CD4-positive, CD25-positive, alpha-beta regulatory T cell (primary cell): ENCODE measurements at regions not wholly inside any gene's neighbourhood (a gene's known extent, or its start where the extent isn't known, plus 50 kb on each side); places are given as distances from the start of the nearest gene placed in this dataset.
"Not testable (repeated sequence)": the region's sequence is repeated elsewhere in the genome, so short reads cannot be mapped to it uniquely, and the experiment has no call there.

Experiments
- ATAC-seq, 2 donors: fragments of 150-1000 bp; cut with Tn5 transposase; one replicate each; pipeline ENCODE4 v1.10.0; 2021; ENCODE audit warnings: low read depth in 2 of 2, moderate number of reproducible peaks in 2 of 2, moderate library complexity in 1 of 2
- DNase-seq, 3 donors: peaks; one replicate each; pipeline versions ENCODE4 v3.0.0 to v3.0.0-alpha.2; 2012 to 2022; ENCODE audit warnings: mixed read lengths in 1 of 3
- H3K27ac ChIP-seq: one replicate; pipeline ENCODE4 v1.7.0; 2013; ENCODE audit warnings: mild to moderate bottlenecking, low read length; ENCODE audit not compliant: insufficient read depth, poor library complexity, severe bottlenecking
- H3K27me3 ChIP-seq: one replicate; pipeline ENCODE4 v1.7.0; 2013; ENCODE audit warnings: low read length; ENCODE audit not compliant: control insufficient read depth, insufficient read depth
- H3K36me3 ChIP-seq: one replicate; pipeline ENCODE4 v1.7.0; 2013; ENCODE audit warnings: mild to moderate bottlenecking, low read length, moderate library complexity; ENCODE audit not compliant: control insufficient read depth, insufficient read depth
- H3K4me1 ChIP-seq: 2 replicates; pipeline ENCODE4 v1.7.0; 2013; ENCODE audit warnings: mild to moderate bottlenecking, low read length; ENCODE audit not compliant: insufficient read depth, control insufficient read depth, poor library complexity, severe bottlenecking
- H3K4me3 ChIP-seq: one replicate; pipeline ENCODE4 v1.7.0; 2013; ENCODE audit warnings: low read depth, mild to moderate bottlenecking, low read length, moderate library complexity
- H3K9me3 ChIP-seq, 2 experiments: 1 replicate in 1 of 2; 2 replicates in 1 of 2; pipeline ENCODE4 v1.7.0; 2013; ENCODE audit warnings: low read length in 2 of 2, mild to moderate bottlenecking in 1 of 2, moderate library complexity in 1 of 2; ENCODE audit not compliant: control insufficient read depth in 2 of 2
- H3K27ac Mint-ChIP-seq, 3 donors: one replicate each; pipeline ENCODE4 v1.8.0; 2020 to 2022; ENCODE audit warnings: mild to moderate bottlenecking in 3 of 3, mixed read lengths in 3 of 3, moderate library complexity in 2 of 3
- H3K27me3 Mint-ChIP-seq: one replicate; pipeline ENCODE4 v1.8.0; 2022; ENCODE audit warnings: mild to moderate bottlenecking, mixed read lengths
- H3K36me3 Mint-ChIP-seq: one replicate; pipeline ENCODE4 v1.8.0; 2020; ENCODE audit warnings: mixed read lengths
- H3K4me1 Mint-ChIP-seq, 4 donors: one replicate each; pipeline ENCODE4 v1.8.0; 2020 to 2022; ENCODE audit warnings: mixed read lengths in 4 of 4, mild to moderate bottlenecking in 1 of 4
- H3K4me3 Mint-ChIP-seq, 4 donors: one replicate each; pipeline ENCODE4 v1.8.0; 2020 to 2022; ENCODE audit warnings: mild to moderate bottlenecking in 4 of 4, mixed read lengths in 4 of 4, moderate library complexity in 3 of 4
- H3K9me3 Mint-ChIP-seq, 7 donors: one replicate each; pipeline ENCODE4 v1.8.0; 2020 to 2022; ENCODE audit warnings: mixed read lengths in 7 of 7, mild to moderate bottlenecking in 3 of 7, moderate library complexity in 2 of 7

- Histone ChIP-seq H3K27me3 (no peaks in the 10 kb centered on the region), H3K9me3 (no peaks in the 10 kb centered on the region), H3K4me1 (no peaks in the 10 kb centered on the region), H3K27ac (no peak overlapping the region), H3K36me3 (no peaks in the 10 kb centered on the region), H3K4me3 (no peak overlapping the region)
- no peak overlapping the region for H3K4me3 Mint-ChIP-seq
- no peak for DNase-seq
- no peaks in the 10 kb centered on the region for H3K4me1 Mint-ChIP-seq
- peaks cover 0 to 8% (median 4%) of the 10 kb centered on the region in 7 donors for H3K9me3 Mint-ChIP-seq
- ATAC-seq: no peak
- H3K27ac Mint-ChIP-seq: peak overlapping the region in 1 of 3 donors; percentile 34
- no peaks in the 10 kb centered on the region for H3K36me3 Mint-ChIP-seq
- H3K27me3 Mint-ChIP-seq: no peaks in the 10 kb centered on the region
Measured at GRCh38 chr7:84941936-84942335, 244.9 kb downstream of the SEMA3D start.

- H3K27ac Mint-ChIP-seq: no peak overlapping the region
- H3K36me3 Mint-ChIP-seq: no peaks in the 10 kb centered on the region
- Histone ChIP-seq H3K36me3 (no peaks in the 10 kb centered on the region), H3K27ac (no peak overlapping the region), H3K4me1 (no peaks in the 10 kb centered on the region), H3K4me3 (no peak overlapping the region), H3K9me3 (no peaks in the 10 kb centered on the region), H3K27me3 (no peaks in the 10 kb centered on the region)
- H3K4me1 Mint-ChIP-seq: no peaks in the 10 kb centered on the region
- no peak for ATAC-seq
- H3K27me3 Mint-ChIP-seq: no peaks in the 10 kb centered on the region
- peaks cover 0 to 8% (median 4%) of the 10 kb centered on the region in 7 donors for H3K9me3 Mint-ChIP-seq
- no peak overlapping the region for H3K4me3 Mint-ChIP-seq
- no peak for DNase-seq
Measured at GRCh38 chr7:84941291-84941690, 245.6 kb downstream of the SEMA3D start.

- Mint-ChIP-seq H3K4me3 (no peak overlapping the region), H3K27ac (no peak overlapping the region), H3K4me1 (no peaks in the 10 kb centered on the region), H3K36me3 (no peaks in the 10 kb centered on the region), H3K9me3 (peaks cover 0 to 8% (median 4%) of the 10 kb centered on the region in 7 donors), H3K27me3 (no peaks in the 10 kb centered on the region)
- no peak overlapping the region for H3K4me3 ChIP-seq
- no peaks in the 10 kb centered on the region for H3K36me3 ChIP-seq
- H3K27ac ChIP-seq: no peak overlapping the region
- H3K27me3 ChIP-seq: no peaks in the 10 kb centered on the region
- DNase-seq (no peak), ATAC-seq (no peak)
- no peaks in the 10 kb centered on the region for H3K9me3 ChIP-seq
- no peaks in the 10 kb centered on the region for H3K4me1 ChIP-seq
Measured at GRCh38 chr7:84939888-84940287, 247.0 kb downstream of the SEMA3D start.

- no peak for ATAC-seq
- peaks cover 0 to 8% (median 5%) of the 10 kb centered on the region in 7 donors for H3K9me3 Mint-ChIP-seq
- no peaks in the 10 kb centered on the region for H3K27me3 ChIP-seq
- H3K4me1 ChIP-seq: no peaks in the 10 kb centered on the region
- H3K27ac ChIP-seq: no peak overlapping the region
- no peak overlapping the region for H3K27ac Mint-ChIP-seq
- H3K27me3 Mint-ChIP-seq: no peaks in the 10 kb centered on the region
- no peaks in the 10 kb centered on the region for H3K9me3 ChIP-seq
- no peak overlapping the region for H3K4me3 Mint-ChIP-seq
- no peaks in the 10 kb centered on the region for H3K36me3 ChIP-seq
- H3K4me1 Mint-ChIP-seq: no peaks in the 10 kb centered on the region
- H3K4me3 ChIP-seq: no peak overlapping the region
- no peak for DNase-seq
- no peaks in the 10 kb centered on the region for H3K36me3 Mint-ChIP-seq
Measured at GRCh38 chr7:84939442-84939841, 247.4 kb downstream of the SEMA3D start.

GRCh38 chr7:84924353-84924752, 262.5 kb downstream of the SEMA3D start:
- H3K4me3 Mint-ChIP-seq: no peak overlapping the region
- H3K36me3 Mint-ChIP-seq: no peaks in the 10 kb centered on the region
- no peak overlapping the region for H3K27ac Mint-ChIP-seq
- Histone ChIP-seq H3K4me3 (no peak overlapping the region), H3K27me3 (no peaks in the 10 kb centered on the region), H3K4me1 (no peaks in the 10 kb centered on the region), H3K36me3 (no peaks in the 10 kb centered on the region), H3K27ac (no peak overlapping the region), H3K9me3 (peaks cover 0 to 5% of the 10 kb centered on the region in 2 experiments)
- H3K27me3 Mint-ChIP-seq: no peaks in the 10 kb centered on the region
- no peaks in the 10 kb centered on the region for H3K4me1 Mint-ChIP-seq
- DNase-seq: no peak
- ATAC-seq: no peak
- H3K9me3 Mint-ChIP-seq: peaks cover 0 to 18% (median 3%) of the 10 kb centered on the region in 7 donors

- no peaks in the 10 kb centered on the region for H3K36me3 ChIP-seq
- Mint-ChIP-seq H3K9me3 (peaks cover 0 to 21% (median 6%) of the 10 kb centered on the region in 7 donors), H3K4me3 (no peak overlapping the region), H3K27me3 (no peaks in the 10 kb centered on the region), H3K4me1 (no peaks in the 10 kb centered on the region), H3K27ac (no peak overlapping the region), H3K36me3 (no peaks in the 10 kb centered on the region)
- no peaks in the 10 kb centered on the region for H3K27me3 ChIP-seq
- peaks cover 0 to 5% of the 10 kb centered on the region in 2 experiments for H3K9me3 ChIP-seq
- ATAC-seq: no peak
- no peak overlapping the region for H3K27ac ChIP-seq
- H3K4me1 ChIP-seq: no peaks in the 10 kb centered on the region
- DNase-seq: no peak
- no peak overlapping the region for H3K4me3 ChIP-seq
Measured at GRCh38 chr7:84923348-84923747, 263.5 kb downstream of the SEMA3D start.

- Mint-ChIP-seq H3K27me3 (no peaks in the 10 kb centered on the region), H3K4me1 (no peaks in the 10 kb centered on the region), H3K9me3 (peaks cover 0 to 24% (median 6%) of the 10 kb centered on the region in 7 donors), H3K27ac (no peak overlapping the region), H3K4me3 (no peak overlapping the region), H3K36me3 (no peaks in the 10 kb centered on the region)
- Histone ChIP-seq H3K36me3 (no peaks in the 10 kb centered on the region), H3K9me3 (peaks cover 0 to 5% of the 10 kb centered on the region in 2 experiments), H3K4me3 (no peak overlapping the region), H3K27ac (no peak overlapping the region), H3K27me3 (no peaks in the 10 kb centered on the region), H3K4me1 (no peaks in the 10 kb centered on the region)
- DNase-seq: no peak
- no peak for ATAC-seq
Measured at GRCh38 chr7:84921154-84921553, 265.7 kb downstream of the SEMA3D start.

- H3K27me3 Mint-ChIP-seq, H3K4me3 ChIP-seq, H3K4me1 ChIP-seq, H3K36me3 Mint-ChIP-seq, H3K4me1 Mint-ChIP-seq, DNase-seq, H3K9me3 ChIP-seq, H3K27ac ChIP-seq, H3K36me3 ChIP-seq, H3K4me3 Mint-ChIP-seq, H3K27ac Mint-ChIP-seq, ATAC-seq, H3K27me3 ChIP-seq: not testable (repeated sequence)
- peaks cover 0 to 26% (median 7%) of the 10 kb centered on the region in 7 donors for H3K9me3 Mint-ChIP-seq
Measured at GRCh38 chr7:84916973-84917372, 269.9 kb downstream of the SEMA3D start.
